GM04504 (cell line): ENCODE measurements at regions not wholly inside any gene's neighbourhood (a gene's known extent, or its start where the extent isn't known, plus 50 kb on each side); places are given as distances from the start of the nearest gene placed in this dataset.

Source experiments
- DNase-seq: peaks from one replicate; pipeline ENCODE4 v3.0.0-alpha.2; 2012; ENCODE audit warnings: low read depth

DNA sequence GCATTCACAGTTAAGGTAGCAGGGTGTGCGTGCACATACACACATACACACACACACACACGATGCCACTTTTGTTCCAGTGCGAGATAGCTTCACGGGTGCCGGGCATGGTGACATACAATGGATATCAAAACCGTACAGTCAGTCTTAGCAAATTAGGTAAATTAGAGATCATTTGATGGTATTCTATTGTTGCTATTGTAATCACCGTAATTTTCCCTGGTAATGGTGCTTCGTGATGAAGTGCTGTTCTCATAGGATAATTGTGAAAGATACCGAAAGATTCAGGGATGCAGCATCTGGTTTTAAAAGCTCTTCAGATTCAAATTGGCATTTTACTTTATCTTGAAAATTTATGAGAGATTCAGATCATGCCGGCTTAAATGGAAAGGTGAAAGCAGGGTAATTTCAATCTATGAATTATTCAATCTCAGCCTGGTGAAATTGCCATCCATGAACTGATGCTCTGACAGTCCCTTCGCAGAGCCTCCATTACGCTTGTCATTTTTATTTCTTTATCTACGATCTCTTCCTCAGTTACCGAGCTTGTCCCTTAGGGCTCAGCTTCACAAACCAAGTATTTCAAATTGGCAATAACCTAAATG is 71.3 kb upstream of the SOX4 start:
- no peak for DNase-seq

DNA sequence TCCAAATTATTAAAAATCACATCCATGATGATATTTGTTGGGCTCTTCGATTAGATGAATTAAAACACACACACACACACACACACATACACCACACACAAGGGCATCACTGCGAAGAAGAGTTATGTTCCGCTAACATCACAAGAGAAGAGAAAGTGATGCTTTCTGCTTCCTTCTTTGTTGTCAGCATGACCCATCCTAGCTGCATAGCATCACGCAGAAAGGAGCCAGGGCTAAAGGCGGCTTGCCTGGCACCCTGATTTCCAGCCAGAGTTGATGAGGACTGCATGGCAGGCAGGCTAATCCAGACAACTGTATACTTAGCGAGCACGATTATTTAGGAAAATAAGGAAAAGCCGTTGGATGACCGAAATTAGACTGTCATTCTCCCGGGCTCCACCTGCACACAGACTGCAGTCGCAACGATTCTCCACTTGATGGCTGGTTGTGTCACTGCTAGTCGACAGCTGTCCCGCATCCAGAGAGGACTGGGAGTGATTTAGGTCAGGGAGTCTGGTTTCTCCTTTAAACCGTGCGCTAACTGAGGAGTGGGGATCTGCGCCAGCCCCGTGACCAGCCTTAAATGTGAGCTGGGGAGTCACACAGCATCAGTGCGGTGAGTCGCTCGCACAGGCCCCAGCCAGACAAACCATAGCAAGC is 70.6 kb upstream of the SOX4 start:
- no peak for DNase-seq

DNA sequence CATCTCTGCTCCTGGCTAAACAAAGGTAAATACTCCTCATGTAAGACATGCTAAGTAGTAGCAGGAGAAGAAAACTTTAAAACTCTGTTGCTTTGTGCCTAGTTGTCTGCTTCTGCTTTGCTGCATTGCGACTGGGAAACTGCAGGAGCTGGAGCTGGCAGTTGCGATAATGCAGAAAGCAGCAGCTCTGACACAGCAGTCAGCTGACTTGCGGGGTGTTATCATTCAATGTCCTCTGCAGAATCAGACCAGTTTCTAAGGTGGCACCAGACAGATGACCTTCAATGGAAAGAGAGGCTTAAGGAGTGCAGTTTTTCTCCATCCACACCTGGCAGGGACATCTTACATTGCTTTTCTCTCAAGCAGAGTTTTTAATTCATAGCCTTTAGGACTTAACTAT is 69.9 kb upstream of the SOX4 start:
- DNase-seq = no peak

DNA sequence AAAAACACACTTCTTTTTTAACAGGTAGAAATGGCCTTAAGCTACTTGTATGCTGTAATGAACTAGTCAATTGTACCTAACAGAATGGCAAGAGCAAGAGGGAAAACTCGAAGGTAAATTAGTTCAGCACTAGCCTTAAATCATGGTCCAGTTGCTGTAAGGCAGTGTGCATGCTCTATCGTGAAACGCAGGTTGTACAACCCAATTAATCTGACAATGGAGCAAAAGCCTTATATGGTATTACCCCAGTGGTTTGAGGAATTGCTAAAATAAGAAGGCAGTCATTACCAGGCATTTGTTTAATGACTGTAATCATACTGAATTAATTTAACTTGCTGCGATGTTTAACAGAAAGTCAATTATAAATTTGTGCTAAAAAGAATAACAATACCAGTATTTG is 69.3 kb upstream of the SOX4 start:
- DNase-seq = no peak

DNA sequence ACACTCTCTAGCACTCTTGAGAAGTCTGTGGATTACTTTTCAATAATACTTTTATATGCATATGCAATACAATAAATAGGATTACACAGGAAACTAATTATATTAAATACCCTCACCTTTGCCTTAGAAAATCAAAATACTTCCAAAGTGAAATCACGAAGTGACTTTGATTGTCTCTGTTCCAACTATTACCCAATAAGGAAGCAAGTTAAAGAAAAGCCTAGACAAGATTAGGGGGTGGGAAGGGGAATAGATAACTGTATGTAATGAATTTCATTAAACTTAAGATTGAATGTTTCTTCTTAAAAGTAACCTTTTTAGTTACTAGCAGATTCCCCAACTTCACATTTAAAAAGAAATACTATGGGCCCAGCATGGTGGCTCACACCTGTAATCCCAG is 66.6 kb upstream of the SOX4 start:
- no peak for DNase-seq

DNA sequence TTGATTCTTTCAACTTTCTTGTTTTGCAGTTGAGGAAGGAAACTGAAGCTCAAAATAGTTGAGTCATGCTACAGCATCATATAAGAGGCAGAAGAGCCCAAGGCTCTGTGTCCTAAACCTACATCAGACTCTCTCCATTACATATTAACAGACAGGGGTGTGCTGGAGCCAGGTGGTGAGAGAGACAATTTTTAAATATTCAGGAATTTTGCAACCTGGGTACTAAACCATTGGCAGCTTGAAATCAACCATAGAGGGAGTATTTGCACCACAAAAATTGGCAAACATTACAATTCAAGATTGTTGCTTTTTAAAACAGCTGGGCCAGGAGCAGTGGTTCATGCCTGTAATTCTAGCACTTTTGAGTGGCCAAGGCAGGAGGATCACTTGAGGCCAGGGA is 65.8 kb upstream of the SOX4 start:
- no peak for DNase-seq

DNA sequence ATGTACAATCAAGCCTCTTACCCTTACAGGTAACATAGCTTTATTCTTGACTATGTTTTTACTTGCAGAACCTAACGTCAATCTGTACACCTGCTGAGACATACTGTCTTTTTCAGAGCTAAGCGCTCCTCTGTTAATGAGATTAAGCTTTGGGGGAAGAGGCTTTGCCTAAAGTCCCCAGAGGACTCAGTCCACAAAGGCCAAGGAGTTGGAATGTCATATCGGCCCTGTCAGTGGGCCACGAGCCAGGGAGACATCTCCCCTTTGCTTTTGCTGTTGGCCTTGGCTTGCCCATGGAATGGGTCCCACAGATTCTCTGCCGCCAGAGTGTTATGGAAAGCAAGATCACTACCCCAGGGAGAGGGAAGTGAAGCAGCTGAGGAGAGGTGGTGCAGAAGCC is 64.1 kb upstream of the SOX4 start:
- no peak for DNase-seq

DNA sequence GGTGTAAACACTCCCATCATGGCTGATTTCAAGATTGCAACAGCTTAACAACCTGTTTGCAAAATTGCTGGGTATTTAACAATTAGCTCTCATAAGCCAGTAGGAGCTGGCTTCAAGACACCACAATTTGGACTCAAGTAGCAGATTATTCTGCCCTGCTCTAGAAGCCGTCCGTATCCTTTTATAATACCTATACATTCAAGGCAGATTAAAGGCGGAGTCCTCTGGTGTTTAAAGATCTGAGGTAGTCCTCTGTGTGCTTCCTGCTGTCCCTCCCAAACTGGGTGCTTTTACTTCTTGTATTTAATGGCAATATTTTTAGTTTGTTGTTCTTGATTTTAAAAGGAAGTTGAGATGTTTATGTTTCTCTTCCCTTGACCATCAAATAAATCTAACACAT is 62.2 kb upstream of the SOX4 start:
- no peak for DNase-seq

DNA sequence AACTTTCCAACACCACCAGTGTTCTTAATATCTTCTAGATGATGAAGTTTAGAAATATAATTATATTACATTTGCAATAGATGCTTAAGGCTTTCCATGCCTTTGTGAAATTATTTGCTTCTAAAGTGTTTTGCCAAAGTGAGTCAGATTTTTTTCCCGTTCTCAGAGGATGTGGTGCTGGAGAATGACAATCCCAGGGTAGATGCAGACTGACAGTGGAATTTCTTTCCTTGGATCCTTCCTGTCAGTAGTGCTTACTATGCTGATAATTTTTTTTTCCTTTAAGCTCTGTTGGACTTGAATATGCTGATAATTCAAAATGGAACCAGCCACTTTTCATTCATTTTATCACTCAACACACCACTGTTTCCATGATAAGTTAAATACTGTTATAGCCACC is 59.9 kb upstream of the SOX4 start:
- DNase-seq = no peak

DNA sequence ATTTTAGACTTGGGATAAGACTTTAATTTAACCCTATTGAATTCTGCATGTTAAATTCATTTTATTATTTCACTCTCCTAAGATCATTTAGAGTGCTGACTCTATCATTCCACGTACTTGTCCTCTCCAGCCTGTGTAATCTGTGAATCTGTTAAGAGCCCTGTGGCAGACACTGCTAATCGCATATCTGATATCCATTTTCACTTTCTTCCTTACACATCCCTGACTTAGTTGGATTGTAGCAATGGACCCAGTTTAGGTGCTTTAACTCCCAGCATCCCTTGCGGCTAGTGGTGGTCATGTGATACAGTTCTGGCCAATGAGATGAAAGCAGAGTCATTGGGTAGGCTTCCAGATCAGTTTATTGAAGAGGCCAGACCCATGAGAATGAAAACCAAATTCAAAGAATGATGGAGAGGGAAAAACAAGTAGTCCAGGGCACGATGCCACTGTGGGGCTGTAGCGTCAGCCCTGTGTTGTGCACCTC is 57.2 kb upstream of the SOX4 start:
- DNase-seq = no peak

DNA sequence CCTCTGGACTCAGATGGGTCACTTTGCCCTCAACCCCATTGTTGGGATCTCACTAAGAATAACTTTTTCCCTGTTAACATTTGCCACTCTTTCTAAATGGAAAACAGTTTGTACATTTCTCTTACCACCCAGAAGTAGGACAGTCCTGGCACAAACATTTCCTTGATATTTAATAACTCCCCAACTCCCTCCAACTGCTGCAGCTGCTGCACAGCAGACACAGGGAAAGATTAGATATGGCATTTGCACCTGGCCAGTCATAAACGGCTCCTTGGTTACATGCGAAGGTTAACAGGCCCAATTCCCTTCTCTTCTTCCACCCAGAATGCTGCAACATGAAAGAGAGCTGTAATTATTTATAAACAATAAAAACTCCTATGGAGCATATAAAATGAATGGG is 55.9 kb upstream of the SOX4 start:
- DNase-seq = no peak

DNA sequence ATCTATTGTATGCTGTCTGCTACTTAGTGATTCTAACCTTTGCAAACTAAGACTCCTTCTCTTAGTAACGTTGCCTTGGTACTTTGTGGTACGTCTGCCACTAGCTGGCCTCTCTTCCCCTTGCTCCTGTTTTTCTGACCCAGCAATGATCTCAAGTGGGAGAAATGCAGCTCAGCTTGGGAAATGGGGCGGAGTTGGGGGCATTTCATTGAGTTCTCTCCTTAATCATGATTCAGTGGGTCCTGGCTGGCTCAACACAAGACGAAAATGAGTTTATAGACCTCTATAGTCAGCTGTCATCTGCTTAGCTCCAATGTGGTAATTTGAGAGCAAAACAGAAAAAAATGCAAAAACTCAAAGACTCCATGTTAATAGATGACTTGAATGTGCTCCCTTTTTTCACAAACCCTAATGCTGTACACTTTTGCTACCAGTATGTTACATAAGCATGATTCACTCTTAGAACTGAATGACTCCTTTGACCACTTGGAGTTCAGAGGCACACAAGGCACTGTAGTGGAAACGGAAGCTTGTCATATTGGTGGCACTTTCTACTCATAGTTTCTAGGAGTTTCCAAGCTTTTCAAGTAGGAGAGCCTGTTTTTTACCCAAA is 55.3 kb upstream of the SOX4 start:
- no peak for DNase-seq

DNA sequence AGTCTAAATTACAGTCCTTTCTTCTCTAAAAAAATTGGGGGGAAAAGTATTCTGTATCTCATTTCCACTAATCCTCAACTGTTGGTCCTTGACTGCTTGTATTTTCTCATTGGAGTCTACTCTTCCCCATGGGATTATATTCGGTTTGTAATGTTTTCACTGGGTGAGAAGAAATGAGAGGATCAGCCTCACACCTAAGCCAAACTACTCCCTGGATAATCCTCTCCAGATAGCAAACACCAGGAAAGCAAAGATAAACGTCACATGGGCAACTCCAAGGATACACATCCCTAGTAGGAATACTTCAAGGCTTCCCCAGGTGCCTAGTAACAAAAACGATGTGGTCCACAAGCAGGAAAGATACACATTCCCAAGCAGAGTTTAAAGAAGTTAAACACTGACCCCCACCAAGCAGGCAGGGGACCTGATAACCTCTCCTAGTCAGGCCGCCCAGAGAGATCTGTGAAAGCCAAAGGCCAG is 53.9 kb upstream of the SOX4 start:
- no peak for DNase-seq
